Thyroid gland (tissue), 4 donors: ENCODE measurements at regions not wholly inside any gene's neighbourhood (a gene's known extent, or its start where the extent isn't known, plus 50 kb on each side); places are given as distances from the start of the nearest gene placed in this dataset.

Experiments
- POLR2A ChIP-seq, 2 donors: fragments of 450-650 bp; IDR thresholded peaks; one replicate each; pipeline ENCODE4 v1.6.1; 2017; ENCODE audit warnings: antibody characterized with exemption in 2 of 2, mild to moderate bottlenecking in 2 of 2, moderate library complexity in 1 of 2
- TF ChIP-seq, protein P1 (sequence below), 6 experiments: fragments of 200-600 bp in 3 of 6; fragments of 450-650 bp in 3 of 6; sonication (generic) in 3 of 6; IDR thresholded peaks; one replicate each; pipeline ENCODE4 v1.5.1; 2016 to 2019; ENCODE audit warnings: antibody characterized with exemption in 6 of 6, mild to moderate bottlenecking in 2 of 6, inconsistent platforms in 1 of 6, moderate library complexity in 1 of 6

DNA sequence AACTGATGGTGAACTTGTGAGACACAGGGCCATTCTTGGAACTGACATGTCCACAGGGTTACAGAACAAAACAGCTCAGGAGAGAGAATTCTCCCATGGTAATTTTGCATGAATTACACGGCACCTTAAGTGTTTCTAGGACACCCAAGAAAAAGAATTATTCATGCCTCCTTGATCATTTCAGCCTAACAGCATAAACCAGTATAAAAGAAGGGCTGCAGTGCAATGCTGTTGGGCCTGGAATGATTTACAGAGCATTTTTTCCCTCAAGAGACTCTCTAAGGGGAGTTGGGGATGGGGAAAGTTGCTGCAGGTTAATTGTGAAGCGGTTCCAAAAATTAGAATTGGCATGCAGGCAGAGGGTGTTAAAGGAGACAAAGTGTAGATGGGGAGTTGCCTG is 136.4 kb upstream of the FBXL7 start:
- TF ChIP-seq, protein P1, sequence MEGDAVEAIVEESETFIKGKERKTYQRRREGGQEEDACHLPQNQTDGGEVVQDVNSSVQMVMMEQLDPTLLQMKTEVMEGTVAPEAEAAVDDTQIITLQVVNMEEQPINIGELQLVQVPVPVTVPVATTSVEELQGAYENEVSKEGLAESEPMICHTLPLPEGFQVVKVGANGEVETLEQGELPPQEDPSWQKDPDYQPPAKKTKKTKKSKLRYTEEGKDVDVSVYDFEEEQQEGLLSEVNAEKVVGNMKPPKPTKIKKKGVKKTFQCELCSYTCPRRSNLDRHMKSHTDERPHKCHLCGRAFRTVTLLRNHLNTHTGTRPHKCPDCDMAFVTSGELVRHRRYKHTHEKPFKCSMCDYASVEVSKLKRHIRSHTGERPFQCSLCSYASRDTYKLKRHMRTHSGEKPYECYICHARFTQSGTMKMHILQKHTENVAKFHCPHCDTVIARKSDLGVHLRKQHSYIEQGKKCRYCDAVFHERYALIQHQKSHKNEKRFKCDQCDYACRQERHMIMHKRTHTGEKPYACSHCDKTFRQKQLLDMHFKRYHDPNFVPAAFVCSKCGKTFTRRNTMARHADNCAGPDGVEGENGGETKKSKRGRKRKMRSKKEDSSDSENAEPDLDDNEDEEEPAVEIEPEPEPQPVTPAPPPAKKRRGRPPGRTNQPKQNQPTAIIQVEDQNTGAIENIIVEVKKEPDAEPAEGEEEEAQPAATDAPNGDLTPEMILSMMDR (IDR thresholded peaks at IDR 0.05) = no peak
- no peak for TF ChIP-seq POLR2A (IDR thresholded peaks at IDR 0.05)
